ENCODE measurements at regions not wholly inside any gene's neighbourhood (a gene's known extent, or its start where the extent isn't known, plus 50 kb on each side); places are given as distances from the start of the nearest gene placed in this dataset.
"Not testable (repeated sequence)": the region's sequence is repeated elsewhere in the genome, so short reads cannot be mapped to it uniquely, and the experiment has no call there.

DNA sequence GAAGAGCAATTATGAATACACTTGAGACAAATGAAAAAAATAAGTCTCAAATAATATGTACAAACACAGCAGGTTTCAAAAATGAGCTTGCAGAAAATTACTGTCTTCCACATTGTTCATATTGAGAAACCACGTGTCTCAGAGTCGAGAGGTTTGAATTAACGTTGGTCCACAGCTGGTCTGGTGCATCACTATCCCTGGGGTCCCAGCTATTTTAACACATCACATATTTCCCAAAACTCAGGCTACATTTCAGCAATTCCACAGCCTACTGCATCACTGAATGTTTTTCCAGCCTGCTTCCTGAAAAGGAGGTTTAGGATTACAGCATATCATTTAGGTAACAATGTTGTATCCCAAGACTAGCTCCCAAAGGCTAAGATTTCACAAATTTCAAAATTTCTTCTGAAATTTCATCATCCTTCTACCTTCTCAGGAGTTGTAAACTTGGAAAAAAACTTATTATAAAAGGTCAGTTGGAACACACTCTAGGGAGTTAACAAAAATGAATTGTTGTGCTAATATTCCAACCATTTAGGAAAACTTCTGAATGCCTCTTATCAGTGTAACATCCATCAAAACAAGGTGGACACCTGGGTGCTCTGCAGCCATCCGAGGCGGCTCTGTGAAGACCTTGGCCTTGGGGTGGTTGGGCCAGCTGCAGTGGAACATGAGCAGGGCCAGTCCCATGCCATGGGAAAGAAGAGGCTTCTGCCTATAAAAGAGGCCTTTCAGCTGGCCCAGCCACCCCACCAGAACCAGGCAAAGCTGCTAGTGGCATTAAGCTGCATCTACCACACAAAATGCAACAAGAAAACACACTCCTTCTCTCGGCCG lies 198.1 kb upstream of the RBBP8 start:
- no peaks in the 10 kb centered on the region for H3K27me3 ChIP-seq (ENCODE audit: insufficient read depth, low read length)
- H3K9me3 ChIP-seq (ENCODE audit: low read depth, low read length), result no peaks in the 10 kb centered on the region
- H3K4me1 ChIP-seq (ENCODE audit: insufficient read depth, low read length), result no peaks in the 10 kb centered on the region
- no peak overlapping the region for H3K4me3 ChIP-seq (ENCODE audit: low read length)

DNA sequence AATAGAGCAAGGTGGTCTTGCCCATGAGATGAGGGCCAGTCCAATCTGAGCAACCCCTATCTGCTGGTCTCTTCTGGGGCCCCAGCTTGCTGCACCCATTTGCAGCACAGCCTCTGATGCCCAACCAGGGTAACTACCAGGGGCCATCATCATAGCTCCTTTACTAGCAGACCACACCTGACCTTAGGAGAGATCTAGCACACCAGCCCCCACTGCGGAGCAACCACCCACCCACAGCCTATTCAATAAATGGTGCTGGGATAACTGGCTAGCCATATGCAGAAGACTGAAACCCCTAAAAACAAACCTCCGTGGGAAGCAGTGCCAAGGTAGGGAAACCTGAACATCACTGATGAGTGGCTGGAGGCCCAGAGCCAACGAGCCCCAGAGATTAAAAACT lies 196.1 kb upstream of the RBBP8 start:
- no peak overlapping the region for H3K4me3 ChIP-seq (ENCODE audit: low read length)

GRCh38 chr18:22739061-22739642 lies 194.0 kb upstream of the RBBP8 start:
- Histone ChIP-seq H3K9me3 (ENCODE audit: low read depth, low read length) (no peaks in the 10 kb centered on the region), H3K4me3 (ENCODE audit: low read length) (no peak overlapping the region), H3K4me1 (ENCODE audit: insufficient read depth, low read length) (no peaks in the 10 kb centered on the region), H3K27me3 (ENCODE audit: insufficient read depth, low read length) (no peaks in the 10 kb centered on the region)

More for the DNA sequence above, 196.1 kb upstream of the RBBP8 start:
- H3K9me3 ChIP-seq (ENCODE audit: low read depth, low read length), result no peaks in the 10 kb centered on the region
- no peaks in the 10 kb centered on the region for H3K4me1 ChIP-seq (ENCODE audit: insufficient read depth, low read length)
- H3K27me3 ChIP-seq (ENCODE audit: insufficient read depth, low read length), result no peaks in the 10 kb centered on the region

- Histone ChIP-seq H3K9me3 (ENCODE audit: low read depth, low read length) (no peaks in the 10 kb centered on the region), H3K4me1 (ENCODE audit: insufficient read depth, low read length) (no peaks in the 10 kb centered on the region), H3K4me3 (ENCODE audit: low read length) (no peak overlapping the region)
These were observed 193.3 kb upstream of the RBBP8 start for GRCh38 chr18:22739789-22740188.

GRCh38 chr18:22741318-22741717 lies 191.8 kb upstream of the RBBP8 start:
- Histone ChIP-seq H3K9me3 (ENCODE audit: low read depth, low read length) (no peaks in the 10 kb centered on the region), H3K4me3 (ENCODE audit: low read length) (no peak overlapping the region), H3K4me1 (ENCODE audit: insufficient read depth, low read length) (no peaks in the 10 kb centered on the region), H3K27me3 (ENCODE audit: insufficient read depth, low read length) (no peaks in the 10 kb centered on the region)

More at GRCh38 chr18:22739789-22740188, 193.3 kb upstream of the RBBP8 start:
- no peaks in the 10 kb centered on the region for H3K27me3 ChIP-seq (ENCODE audit: insufficient read depth, low read length)

DNA sequence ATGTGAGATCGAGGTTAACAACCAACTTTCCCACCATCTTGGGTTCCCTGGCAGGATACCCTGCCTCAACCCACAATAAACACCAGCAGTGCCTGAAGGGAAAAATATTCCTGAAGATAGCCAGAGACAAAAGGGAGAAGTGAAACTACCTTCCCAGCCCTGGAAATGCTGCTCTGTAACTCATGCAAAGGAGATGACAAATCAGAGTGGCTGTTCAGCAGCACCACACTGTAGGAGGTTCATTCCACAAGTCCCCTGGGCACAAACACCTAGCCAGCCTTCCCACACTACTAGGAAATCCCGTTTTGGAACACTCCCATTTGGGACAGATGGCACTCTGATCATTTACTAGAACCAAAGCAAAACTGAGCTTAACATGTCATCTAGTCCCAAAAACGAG lies 190.7 kb upstream of the RBBP8 start:
- H3K9me3 ChIP-seq (ENCODE audit: low read depth, low read length), result no peaks in the 10 kb centered on the region
- no peak overlapping the region for H3K4me3 ChIP-seq (ENCODE audit: low read length)
- H3K4me1 ChIP-seq (ENCODE audit: insufficient read depth, low read length), result no peaks in the 10 kb centered on the region
- no peaks in the 10 kb centered on the region for H3K27me3 ChIP-seq (ENCODE audit: insufficient read depth, low read length)

DNA sequence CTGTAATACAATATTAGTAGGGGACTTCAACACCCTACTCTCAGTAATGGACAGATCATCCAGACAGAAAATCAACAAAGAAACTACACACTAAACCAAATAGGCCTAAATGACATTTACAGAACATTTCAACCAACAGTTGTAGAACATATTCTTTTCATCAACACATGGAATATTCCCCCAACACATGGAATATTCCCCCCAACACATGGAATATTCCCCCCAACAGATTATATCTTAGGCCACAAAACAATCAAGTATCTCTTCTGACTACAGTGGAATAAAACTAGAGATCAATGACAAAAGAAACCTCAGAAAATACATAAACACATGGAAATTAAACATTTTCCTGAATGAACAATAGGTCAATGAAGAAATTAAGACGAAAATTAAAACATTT lies 187.2 kb upstream of the RBBP8 start:
- Histone ChIP-seq H3K4me1 (ENCODE audit: insufficient read depth, low read length) (no peaks in the 10 kb centered on the region), H3K9me3 (ENCODE audit: low read depth, low read length) (no peaks in the 10 kb centered on the region), H3K27me3 (ENCODE audit: insufficient read depth, low read length) (no peaks in the 10 kb centered on the region), H3K4me3 (ENCODE audit: low read length) (no peak overlapping the region)

DNA sequence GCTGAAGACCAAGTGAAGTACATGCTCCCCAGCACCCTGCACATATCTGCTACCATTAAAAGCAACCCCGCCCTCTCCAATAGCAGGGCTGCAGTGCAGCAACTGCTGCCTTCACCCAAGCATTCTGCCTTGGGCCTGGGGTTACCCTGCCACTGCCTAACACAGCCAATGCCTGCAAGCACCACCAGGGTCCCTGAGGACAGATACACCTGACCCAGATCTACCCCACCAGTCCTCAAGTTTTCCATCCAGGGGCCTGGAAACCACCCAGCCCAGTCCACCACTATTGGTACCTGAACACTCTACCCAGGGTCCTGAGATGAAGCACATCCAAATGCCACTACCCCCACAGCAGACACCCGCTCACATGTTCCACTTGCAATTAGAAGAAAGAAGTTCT lies 181.1 kb upstream of the RBBP8 start:
- Histone ChIP-seq H3K27me3 (ENCODE audit: insufficient read depth, low read length) (peaks cover 6% of the 10 kb centered on the region), H3K9me3 (ENCODE audit: low read depth, low read length) (no peaks in the 10 kb centered on the region), H3K4me1 (ENCODE audit: insufficient read depth, low read length) (no peaks in the 10 kb centered on the region), H3K4me3 (ENCODE audit: low read length) (no peak overlapping the region)

- Histone ChIP-seq H3K4me1 (ENCODE audit: insufficient read depth, low read length) (no peaks in the 10 kb centered on the region), H3K9me3 (ENCODE audit: low read depth, low read length) (no peaks in the 10 kb centered on the region), H3K27me3 (ENCODE audit: insufficient read depth, low read length) (peaks cover 13% of the 10 kb centered on the region)
These were observed 179.8 kb upstream of the RBBP8 start for GRCh38 chr18:22753130-22753831.

DNA sequence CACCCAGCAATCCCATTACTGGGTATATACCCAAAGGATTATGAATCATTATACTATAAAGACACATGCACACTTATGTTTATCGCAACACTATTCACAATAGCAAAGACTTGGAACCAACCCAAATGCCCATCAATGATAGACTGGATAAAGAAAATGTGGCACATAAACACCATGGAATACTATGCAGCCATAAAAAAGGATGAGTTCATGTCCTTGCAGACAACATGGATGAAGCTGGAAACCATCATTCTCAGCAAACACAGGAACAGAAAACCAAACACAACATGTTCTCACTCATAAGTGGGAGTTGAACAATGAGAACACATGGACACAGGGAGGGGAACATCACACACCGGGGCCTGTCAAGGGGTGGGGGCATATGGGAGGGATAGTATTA lies 169.1 kb upstream of the RBBP8 start:
- not testable (repeated sequence) for H3K27me3 ChIP-seq (ENCODE audit: insufficient read depth, low read length); H3K4me3 ChIP-seq (ENCODE audit: low read length); H3K4me1 ChIP-seq (ENCODE audit: insufficient read depth, low read length); H3K9me3 ChIP-seq (ENCODE audit: low read depth, low read length)

More at GRCh38 chr18:22753130-22753831, 179.8 kb upstream of the RBBP8 start:
- no peak overlapping the region for H3K4me3 ChIP-seq (ENCODE audit: low read length)

DNA sequence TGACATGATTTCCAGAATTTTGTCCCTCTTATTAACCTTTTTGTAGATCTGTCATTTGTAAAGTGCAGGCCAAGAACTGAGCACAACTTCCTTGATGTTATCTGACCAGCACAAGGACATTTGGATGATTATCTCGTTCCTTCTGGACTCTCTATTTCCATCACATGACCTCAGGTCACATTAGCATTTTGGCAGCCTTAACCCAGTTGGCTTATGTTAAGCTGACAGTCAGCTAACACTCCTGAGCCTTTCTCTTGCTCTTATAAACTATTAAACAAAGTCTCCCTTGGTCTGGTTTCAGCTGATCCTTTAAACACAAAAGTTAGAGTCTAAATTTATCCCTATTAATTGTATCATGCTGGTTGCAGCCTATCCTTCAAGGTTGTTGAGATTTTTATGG lies 167.2 kb upstream of the RBBP8 start:
- no peaks in the 10 kb centered on the region for H3K27me3 ChIP-seq (ENCODE audit: insufficient read depth, low read length)
- no peaks in the 10 kb centered on the region for H3K4me1 ChIP-seq (ENCODE audit: insufficient read depth, low read length)
- no peak overlapping the region for H3K4me3 ChIP-seq (ENCODE audit: low read length)

DNA sequence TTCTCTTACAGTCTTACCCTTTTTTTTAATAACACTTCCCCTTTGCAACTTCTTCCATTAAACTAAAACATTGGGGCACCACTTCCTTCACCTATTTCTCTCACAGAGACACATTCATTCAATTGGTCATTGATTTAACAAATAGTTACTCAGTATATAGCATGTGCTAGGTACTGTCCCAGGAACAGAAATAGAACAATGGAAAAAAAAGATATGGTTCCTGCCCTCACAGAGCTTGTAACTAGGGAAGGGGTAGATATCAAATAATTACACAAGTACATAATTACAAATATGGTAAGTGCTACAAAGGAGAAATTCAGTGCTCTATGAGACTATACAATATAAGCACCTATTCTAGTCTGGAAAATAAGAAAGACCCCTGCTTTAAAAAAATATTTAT lies 165.5 kb upstream of the RBBP8 start:
- H3K4me1 ChIP-seq (ENCODE audit: insufficient read depth, low read length), result no peaks in the 10 kb centered on the region
- H3K4me3 ChIP-seq (ENCODE audit: low read length), result no peak overlapping the region
- no peaks in the 10 kb centered on the region for H3K9me3 ChIP-seq (ENCODE audit: low read depth, low read length)
- H3K27me3 ChIP-seq (ENCODE audit: insufficient read depth, low read length), result no peaks in the 10 kb centered on the region

More for the DNA sequence above, 167.2 kb upstream of the RBBP8 start:
- no peaks in the 10 kb centered on the region for H3K9me3 ChIP-seq (ENCODE audit: low read depth, low read length)

- Histone ChIP-seq H3K9me3 (ENCODE audit: low read depth, low read length) (no peaks in the 10 kb centered on the region), H3K27me3 (ENCODE audit: insufficient read depth, low read length) (no peaks in the 10 kb centered on the region), H3K4me1 (ENCODE audit: insufficient read depth, low read length) (no peaks in the 10 kb centered on the region), H3K4me3 (ENCODE audit: low read length) (no peak overlapping the region)
These were observed 159.2 kb upstream of the RBBP8 start for GRCh38 chr18:22773944-22774343.

DNA sequence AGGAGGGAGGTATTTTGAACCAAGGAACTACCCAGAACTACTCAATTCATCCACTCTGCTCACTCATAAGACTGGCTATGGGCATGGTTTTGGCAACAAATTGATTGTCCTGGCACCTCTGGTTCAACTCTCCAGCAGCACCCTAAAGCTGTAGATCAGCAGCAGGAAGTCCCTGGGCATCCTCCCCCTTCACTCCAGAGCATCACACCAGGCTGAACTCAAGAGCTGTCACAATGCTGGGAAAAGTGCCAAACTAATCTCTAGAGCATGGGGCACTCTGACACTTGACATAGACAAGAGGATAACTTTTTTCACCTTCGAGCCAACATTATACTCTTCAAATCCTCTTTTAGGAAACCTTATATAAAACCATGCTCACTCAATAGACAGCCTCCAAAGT lies 154.1 kb upstream of the RBBP8 start:
- Histone ChIP-seq H3K4me1 (ENCODE audit: insufficient read depth, low read length) (no peaks in the 10 kb centered on the region), H3K9me3 (ENCODE audit: low read depth, low read length) (no peaks in the 10 kb centered on the region), H3K27me3 (ENCODE audit: insufficient read depth, low read length) (no peaks in the 10 kb centered on the region), H3K4me3 (ENCODE audit: low read length) (no peak overlapping the region)

DNA sequence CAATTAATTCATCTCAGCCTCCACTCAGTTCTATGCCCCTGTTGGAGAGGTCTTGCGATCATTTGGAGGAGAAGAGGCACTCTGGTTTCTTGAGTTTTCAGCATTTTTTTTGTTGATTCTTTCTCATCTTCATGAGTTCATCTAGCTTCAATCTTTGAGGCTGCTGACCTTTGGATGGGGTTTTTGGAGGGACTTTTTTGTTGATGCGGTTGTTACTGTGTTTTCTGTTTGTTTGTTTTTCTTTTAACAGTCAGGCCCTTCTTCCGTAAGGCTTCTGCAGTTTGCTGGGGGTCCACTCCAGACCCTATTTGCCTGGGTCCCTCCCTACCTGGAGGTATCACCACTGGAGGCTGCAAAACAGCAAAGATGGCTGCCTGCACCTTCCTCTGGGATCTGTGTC lies 149.9 kb upstream of the RBBP8 start:
- no peaks in the 10 kb centered on the region for H3K27me3 ChIP-seq (ENCODE audit: insufficient read depth, low read length)
- no peaks in the 10 kb centered on the region for H3K9me3 ChIP-seq (ENCODE audit: low read depth, low read length)
- H3K4me1 ChIP-seq (ENCODE audit: insufficient read depth, low read length), result no peaks in the 10 kb centered on the region
- H3K4me3 ChIP-seq (ENCODE audit: low read length), result no peak overlapping the region

Measured in mononuclear cell (primary cell).